ENCODE measurements at regions not wholly inside any gene's neighbourhood (a gene's known extent, or its start where the extent isn't known, plus 50 kb on each side); places are given as distances from the start of the nearest gene placed in this dataset.

DNA sequence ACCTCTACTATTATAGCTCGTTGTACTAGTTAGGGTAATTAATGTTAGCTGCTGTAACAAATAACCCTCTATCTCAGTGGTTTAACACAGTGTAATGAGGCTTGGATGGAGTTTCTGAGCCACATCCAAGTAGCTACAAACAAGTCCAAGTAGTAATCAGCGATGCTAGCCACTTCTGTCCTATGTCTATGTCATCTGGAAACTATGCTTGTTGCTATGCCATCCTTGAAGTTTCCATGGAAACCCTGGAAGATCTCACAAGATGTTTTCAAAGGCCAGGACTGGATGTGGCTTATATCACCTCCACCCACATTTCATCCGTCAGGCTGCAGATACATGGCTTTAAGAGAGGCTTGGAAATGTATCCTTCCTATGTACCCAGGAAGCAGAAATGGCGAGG is 422.1 kb downstream of the AACS start:
- DNase-seq (ENCODE audit: low read depth): no peak

- DNase-seq (ENCODE audit: low read depth): no peak
Measured at GRCh38 chr12:125491553-125491952, 426.3 kb downstream of the AACS start.

GRCh38 chr12:125492354-125493270 is 427.4 kb downstream of the AACS start:
- no peak for DNase-seq (ENCODE audit: low read depth)

DNA sequence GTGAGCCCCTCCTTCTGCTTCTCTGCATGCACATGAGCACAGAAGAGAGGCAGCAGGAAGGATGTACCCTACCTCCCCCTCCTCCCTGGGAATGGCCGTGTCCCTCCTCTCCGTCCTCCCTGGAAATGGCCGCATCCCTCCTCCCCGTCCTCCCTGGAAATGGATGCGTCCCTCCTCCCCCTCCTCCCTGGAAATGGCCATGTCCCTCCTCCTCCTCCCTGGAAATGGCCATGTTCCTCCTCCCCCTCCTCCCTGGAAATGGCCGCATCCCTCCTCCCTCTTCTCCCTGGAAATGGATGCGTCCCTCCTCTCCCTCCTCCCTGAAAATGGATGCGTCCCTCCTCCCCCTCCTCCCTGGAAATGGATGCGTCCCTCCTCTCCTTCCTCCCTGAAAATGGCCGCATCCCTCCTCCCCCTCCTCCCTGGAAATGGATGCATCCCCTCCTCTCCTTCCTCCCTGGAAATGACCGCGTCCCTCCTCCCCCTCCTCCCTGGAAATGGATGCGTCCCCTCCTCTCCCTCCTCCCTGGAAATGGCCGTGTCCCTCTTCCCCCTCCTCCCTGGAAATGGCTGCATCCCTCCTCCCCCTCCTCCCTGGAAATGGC is 428.6 kb downstream of the AACS start:
- no peak for DNase-seq (ENCODE audit: low read depth)

DNA sequence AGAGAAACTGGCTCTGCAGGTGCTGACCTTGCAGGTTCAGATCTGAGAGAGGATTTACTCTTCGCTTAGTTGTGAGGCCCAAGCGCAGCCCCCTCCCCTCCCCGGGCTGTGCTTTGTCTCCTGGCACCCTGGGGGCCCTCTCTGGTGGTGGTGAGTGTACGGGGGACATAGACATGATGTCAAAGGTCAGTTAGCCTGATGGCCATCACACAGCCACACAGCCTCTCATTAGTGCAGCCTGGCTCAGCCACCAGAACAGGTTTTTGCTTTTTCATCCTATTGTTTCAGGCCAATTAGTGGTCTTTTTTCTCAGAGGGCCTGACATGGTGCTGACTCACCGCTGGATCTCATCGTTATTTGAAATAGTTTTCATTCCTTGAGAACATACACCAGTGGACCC is 437.9 kb downstream of the AACS start:
- no peak for DNase-seq (ENCODE audit: low read depth)

- DNase-seq (ENCODE audit: low read depth): no peak
Measured at GRCh38 chr12:125509195-125509594, 444.0 kb downstream of the AACS start.

GRCh38 chr12:125512541-125513298 is 447.5 kb downstream of the AACS start:
- DNase-seq (ENCODE audit: low read depth): no peak

- DNase-seq (ENCODE audit: low read depth): no peak
Measured at GRCh38 chr12:125515887-125516286, 450.7 kb downstream of the AACS start.

GRCh38 chr12:125518074-125518473 is 452.8 kb downstream of the AACS start:
- peak; percentile 5 for DNase-seq (ENCODE audit: low read depth)

GRCh38 chr12:125519026-125519651 is 453.9 kb downstream of the AACS start:
- no peak for DNase-seq (ENCODE audit: low read depth)

DNA sequence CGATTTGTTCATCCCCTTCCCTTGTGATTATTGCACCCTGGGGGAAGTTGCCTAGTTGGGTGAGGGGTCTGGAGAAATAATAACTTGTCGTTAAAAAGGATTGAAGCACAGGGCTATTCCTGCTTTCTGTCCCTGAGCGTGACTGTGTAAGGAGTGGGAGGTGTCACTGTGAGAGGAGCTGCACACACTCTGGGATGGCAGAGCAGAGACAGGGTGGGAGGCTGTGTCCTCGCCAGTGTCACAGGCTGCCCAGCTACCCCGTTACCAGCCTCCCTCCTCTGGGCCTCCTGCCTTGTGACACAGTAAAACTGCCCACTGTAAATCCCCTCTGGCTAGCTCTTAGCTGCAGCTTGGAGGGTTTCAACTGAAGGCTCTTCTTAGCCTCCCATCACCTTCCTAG is 460.6 kb downstream of the AACS start:
- DNase-seq (ENCODE audit: low read depth): no peak

GRCh38 chr12:125528281-125528680 is 463.0 kb downstream of the AACS start:
- DNase-seq (ENCODE audit: low read depth): no peak

GRCh38 chr12:125530201-125530600 is 465.0 kb downstream of the AACS start:
- no peak for DNase-seq (ENCODE audit: low read depth)

DNA sequence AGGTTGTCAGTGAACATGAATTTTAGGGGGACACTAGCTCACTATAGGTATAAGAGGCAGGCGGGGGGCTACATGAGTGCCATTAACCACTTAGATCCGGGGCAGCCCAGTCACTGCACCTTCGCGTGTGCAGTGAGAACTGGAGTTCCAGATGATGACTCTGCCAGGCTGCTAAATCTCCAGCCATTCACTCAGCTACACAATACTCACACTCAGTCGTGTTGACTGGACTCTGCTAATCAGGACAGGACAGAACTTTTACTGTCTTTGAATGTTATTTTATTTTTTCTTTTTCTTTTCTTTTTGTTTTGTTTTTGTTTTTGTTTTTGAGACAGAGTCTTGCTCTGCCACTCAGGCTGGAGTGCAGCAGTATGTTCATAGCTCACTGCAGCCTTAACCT is 465.6 kb downstream of the AACS start:
- no peak for DNase-seq (ENCODE audit: low read depth)

GRCh38 chr12:125531574-125531973 is 466.3 kb downstream of the AACS start:
- no peak for DNase-seq (ENCODE audit: low read depth)

DNA sequence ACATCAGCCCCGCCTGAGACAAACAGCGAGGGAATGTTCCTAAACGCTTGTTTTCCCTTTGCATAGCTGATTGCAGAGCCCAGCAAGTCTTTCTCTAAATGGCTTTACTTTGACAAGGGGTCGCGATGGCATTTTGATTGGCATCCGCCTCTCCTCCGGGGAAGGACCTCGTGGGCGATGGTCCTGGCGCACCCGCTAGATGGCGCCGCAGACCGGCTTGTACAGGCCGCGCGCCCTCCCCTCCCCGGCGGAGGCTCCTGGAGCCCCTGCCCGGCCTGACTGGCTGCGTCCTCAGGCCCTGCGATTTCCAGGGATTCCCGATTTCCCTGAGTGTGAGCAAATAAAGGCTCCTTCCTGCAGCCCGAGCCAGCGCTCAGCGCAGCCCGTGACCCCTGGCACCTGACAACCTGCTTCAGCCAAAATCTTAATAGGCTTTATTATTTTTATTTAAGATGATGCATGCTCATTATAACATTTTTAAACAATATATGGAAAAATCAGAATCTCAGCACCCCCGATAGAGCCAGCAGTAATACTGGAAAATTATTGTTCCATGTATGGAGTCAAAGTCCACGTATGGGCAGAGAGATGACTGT is 468.3 kb downstream of the AACS start:
- peak; percentile 33 for DNase-seq (ENCODE audit: low read depth)

DNA sequence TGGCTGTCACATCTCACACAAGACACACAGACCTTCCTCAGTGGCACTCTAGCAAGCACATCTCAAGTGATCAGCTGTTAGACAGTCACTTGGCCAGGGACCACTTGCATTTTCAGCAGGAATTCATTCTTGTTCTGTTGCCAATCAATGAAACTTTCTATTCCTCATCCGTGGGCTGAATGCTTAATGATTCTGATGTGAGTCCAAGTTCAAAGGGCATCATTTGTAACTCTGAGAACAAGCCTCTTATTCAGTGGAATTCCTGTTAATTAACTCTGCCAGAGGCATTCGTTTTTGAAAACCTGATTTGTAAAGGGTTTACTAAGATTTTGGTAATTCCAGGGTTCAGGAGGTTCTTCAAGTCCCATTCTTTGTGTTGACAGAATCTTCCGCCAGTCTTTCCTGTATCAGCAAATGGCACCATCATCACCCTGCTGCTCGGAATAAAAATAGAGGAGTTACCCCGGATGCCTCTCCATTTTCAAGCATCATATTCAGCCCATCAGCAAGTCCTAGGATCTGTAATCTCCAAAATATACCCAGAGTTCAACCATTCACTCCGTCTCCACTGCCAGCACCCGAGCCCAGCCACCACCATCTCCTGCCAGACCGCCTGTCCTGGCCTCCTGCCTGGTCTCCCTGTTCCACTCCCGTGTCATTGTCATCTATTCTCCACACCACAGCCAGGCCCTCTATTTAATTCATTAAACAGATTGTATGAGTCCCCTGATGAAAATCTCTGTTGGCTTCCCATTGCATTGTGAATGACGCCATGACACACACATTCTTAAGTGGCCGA is 473.4 kb downstream of the AACS start:
- no peak for DNase-seq (ENCODE audit: low read depth)

DNA sequence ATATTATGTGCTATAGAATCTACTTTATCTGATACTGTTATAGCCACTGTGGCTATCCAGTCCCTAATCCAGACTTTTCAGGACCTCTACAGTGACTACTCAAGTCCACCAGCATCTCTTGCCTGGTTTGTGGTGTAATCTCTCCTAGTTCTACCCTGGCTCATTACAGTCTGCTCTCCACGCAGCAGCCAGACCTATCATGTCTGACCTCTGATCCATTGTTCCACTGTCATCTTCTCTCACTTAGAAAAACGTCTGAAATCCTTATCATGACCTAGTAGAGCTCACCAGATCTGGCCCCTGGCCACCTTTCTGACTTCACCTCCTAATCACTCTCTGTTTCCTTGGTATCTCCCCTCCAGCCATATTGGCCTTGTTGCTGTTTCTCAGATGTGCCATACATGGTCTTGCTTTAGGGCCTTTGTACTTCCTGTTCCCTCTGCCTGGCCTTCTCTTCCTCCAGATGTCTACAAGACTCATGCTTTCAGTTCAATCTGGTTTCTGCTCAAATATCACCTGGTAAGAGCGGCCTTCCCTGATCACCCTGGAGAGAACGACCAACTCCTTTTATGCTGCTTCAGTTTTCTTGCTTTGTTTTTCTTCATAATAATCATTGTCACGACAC is 475.5 kb downstream of the AACS start:
- DNase-seq (ENCODE audit: low read depth): no peak

DNA sequence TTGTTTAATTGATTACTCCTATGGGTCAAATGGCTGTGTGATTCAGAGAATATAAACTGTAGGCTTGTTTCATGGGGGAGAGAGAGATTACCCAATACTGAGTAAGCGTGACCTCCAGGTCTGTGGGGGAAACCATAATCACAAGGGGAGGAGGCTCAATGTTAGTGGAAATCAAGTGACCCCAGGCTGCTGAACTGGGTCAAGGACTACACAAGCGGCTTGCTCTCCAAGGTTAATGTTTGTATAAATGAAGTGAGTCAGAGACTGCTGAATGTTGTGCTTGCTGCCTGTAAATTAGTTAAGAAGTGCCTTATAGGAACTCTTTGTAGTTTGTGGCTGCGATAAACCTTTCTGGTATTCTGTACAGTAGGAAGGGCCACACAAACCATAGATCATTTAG is 479.7 kb downstream of the AACS start:
- no peak for DNase-seq (ENCODE audit: low read depth)

DNA sequence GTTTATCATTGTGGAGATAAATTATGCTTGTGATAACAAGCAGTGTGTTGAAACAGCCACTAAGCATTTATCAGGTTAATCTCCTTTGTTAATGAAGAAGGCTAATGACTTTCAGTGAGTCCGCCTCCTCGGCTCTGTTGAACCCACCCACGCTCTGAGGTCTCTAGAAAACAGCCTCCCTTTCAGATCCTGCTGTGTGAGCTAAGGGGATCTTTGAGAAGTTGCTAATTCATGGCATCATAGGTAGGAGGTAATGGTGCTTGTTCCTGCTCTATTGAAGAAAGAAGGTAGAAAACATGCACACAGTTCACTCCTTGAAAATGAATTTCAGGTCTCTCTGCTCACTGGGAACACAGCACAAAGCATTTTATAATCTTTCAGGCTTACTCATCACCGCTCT is 483.9 kb downstream of the AACS start:
- no peak for DNase-seq (ENCODE audit: low read depth)

All from HT1080 (cell line).